ENCODE measurements at regions not wholly inside any gene's neighbourhood (a gene's known extent, or its start where the extent isn't known, plus 50 kb on each side); places are given as distances from the start of the nearest gene placed in this dataset.

- no TSS peak for BruUV-seq (replicated peaks)
- DNase-seq (ENCODE audit: low spot score): no peak
- CTCF ChIA-PET: no interaction called here
Observed at GRCh38 chr6:53398247-53399026, 49.7 kb upstream of the ELOVL5 start.

More at GRCh38 chr6:53398247-53399026, 49.7 kb upstream of the ELOVL5 start:
- TF ChIP-seq EZH2 (IDR thresholded peaks at IDR 0.05; ENCODE audit: borderline replicate concordance, low read depth, low read length, poor library complexity, severe bottlenecking) (no peak), CTCF (conservative IDR thresholded peaks at IDR 0.05; ENCODE audit: low read depth, low read length) (no peak)
- Histone ChIP-seq H3K4me1 (ENCODE audit: insufficient read depth, low read length, poor library complexity, severe bottlenecking) (no peaks in the 10 kb centered on the region), H3K27me3 (replicated peaks; ENCODE audit: insufficient read depth, low read depth, low read length, poor library complexity) (no peaks in the 10 kb centered on the region), H3K27ac (ENCODE audit: low read depth, low read length, poor library complexity, severe bottlenecking) (no peak overlapping the region), H3K36me3 (ENCODE audit: insufficient read depth, low read length, poor library complexity, severe bottlenecking) (no peaks in the 10 kb centered on the region), H3K4me3 (ENCODE audit: low read depth, low read length, poor library complexity, severe bottlenecking) (no peak overlapping the region), H3K9me3 (ENCODE audit: low read depth, low read length, poor library complexity, severe bottlenecking) (no peaks in the 10 kb centered on the region)
- intact Hi-C loops (cut with micrococcal nuclease; ENCODE audit: unreplicated experiment): no loop called here
- POLR2A ChIA-PET (ENCODE audit: low non-redundant PET): no interaction called here
